ENCODE measurements at regions not wholly inside any gene's neighbourhood (a gene's known extent, or its start where the extent isn't known, plus 50 kb on each side); places are given as distances from the start of the nearest gene placed in this dataset.

DNA sequence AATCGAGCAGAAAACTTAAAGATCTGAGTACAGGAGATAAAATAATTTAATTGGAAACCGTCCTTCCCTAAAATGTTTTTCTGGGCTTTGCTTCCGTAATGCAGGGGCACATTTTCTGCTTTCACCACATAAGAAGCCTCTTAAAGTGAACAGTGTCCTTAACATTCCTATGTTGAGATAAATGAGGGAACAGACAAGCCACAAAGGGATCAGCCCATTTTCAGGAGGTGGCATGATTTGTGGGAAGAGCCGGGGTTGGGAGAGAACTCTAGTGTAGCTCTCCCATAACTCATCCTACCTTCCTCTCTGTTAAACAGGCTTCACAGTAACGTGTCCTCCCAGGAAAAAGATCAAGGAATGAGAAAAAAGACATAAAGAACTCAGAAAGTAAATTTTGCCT is 56.9 kb upstream of the ACVR1C start:
- H3K4me3 ChIP-seq (replicated peaks in 1 of 2; ENCODE audit: low read depth in 2 of 2, low read length in 2 of 2): no peak overlapping the region
- TF ChIP-seq, protein P1, sequence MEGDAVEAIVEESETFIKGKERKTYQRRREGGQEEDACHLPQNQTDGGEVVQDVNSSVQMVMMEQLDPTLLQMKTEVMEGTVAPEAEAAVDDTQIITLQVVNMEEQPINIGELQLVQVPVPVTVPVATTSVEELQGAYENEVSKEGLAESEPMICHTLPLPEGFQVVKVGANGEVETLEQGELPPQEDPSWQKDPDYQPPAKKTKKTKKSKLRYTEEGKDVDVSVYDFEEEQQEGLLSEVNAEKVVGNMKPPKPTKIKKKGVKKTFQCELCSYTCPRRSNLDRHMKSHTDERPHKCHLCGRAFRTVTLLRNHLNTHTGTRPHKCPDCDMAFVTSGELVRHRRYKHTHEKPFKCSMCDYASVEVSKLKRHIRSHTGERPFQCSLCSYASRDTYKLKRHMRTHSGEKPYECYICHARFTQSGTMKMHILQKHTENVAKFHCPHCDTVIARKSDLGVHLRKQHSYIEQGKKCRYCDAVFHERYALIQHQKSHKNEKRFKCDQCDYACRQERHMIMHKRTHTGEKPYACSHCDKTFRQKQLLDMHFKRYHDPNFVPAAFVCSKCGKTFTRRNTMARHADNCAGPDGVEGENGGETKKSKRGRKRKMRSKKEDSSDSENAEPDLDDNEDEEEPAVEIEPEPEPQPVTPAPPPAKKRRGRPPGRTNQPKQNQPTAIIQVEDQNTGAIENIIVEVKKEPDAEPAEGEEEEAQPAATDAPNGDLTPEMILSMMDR (IDR thresholded peaks at IDR 0.05; ENCODE audit: low read depth, low read length): no peak
- peak in 1 of 2 donors; percentile 1 for DNase-seq (ENCODE audit: low read depth in 2 of 2)

DNA sequence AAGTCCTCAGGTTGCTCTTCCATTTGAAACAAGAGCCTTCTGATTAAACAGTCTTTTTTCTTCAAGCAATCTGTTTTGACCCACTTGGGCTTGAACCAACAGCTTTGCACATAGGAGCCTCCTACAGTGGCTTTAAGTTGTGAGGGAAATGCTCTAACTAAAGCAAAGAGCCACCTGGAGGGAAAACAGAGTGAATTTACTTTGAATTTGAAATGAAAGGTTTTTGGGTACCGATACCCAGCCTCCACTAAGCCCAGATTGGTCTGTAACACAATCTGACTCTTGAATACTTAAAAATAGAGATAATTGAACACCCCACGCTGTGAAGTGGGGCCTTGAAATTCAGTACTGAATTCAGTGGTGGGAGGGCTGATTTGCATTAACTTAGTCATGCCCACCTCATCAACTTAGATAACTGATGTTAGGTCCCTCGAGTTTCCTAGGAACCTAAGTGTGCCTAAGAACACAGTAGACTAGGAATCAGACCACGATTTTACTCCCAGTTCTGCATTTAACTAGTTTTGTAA is 56.3 kb upstream of the ACVR1C start:
- TF ChIP-seq, protein P1 (IDR thresholded peaks at IDR 0.05; ENCODE audit: low read depth, low read length): no peak
- no peak for DNase-seq (ENCODE audit: low read depth in 2 of 2)

More for the DNA sequence above, 56.3 kb upstream of the ACVR1C start:
- no peak overlapping the region for H3K4me3 ChIP-seq (replicated peaks in 1 of 2; ENCODE audit: low read depth in 2 of 2, low read length in 2 of 2)

All from cardiac fibroblast (primary cell).